GM18502 (cell line): ENCODE measurements at regions not wholly inside any gene's neighbourhood (a gene's known extent, or its start where the extent isn't known, plus 50 kb on each side); places are given as distances from the start of the nearest gene placed in this dataset.
"Not testable (repeated sequence)": the region's sequence is repeated elsewhere in the genome, so short reads cannot be mapped to it uniquely, and the experiment has no call there.

Experiments used
- ATAC-seq: cut with Tn5 transposase; IDR thresholded peaks from one replicate; pipeline ENCODE4 v1.9.1; 2021; ENCODE audit warnings: mild to moderate bottlenecking; ENCODE audit not compliant: unreplicated experiment, poor library complexity

GRCh38 chr3:17820275-17820674, 77.8 kb upstream of the TBC1D5 start:
- no peak for ATAC-seq

GRCh38 chr3:17817973-17818372, 75.5 kb upstream of the TBC1D5 start:
- ATAC-seq = not testable (repeated sequence)

- no peak for ATAC-seq
Observed at GRCh38 chr3:17817545-17817944, 75.1 kb upstream of the TBC1D5 start.

GRCh38 chr3:17816839-17817238, 74.4 kb upstream of the TBC1D5 start:
- not testable (repeated sequence) for ATAC-seq

GRCh38 chr3:17812328-17812727, 69.9 kb upstream of the TBC1D5 start:
- not testable (repeated sequence) for ATAC-seq

- no peak for ATAC-seq
Observed at GRCh38 chr3:17811646-17812045, 69.2 kb upstream of the TBC1D5 start.

GRCh38 chr3:17810759-17811158, 68.3 kb upstream of the TBC1D5 start:
- ATAC-seq = no peak

GRCh38 chr3:17808994-17809393, 66.6 kb upstream of the TBC1D5 start:
- ATAC-seq = no peak

- ATAC-seq = no peak
Observed at GRCh38 chr3:17806876-17807275, 64.4 kb upstream of the TBC1D5 start.

- no peak for ATAC-seq
Observed at GRCh38 chr3:17806201-17806600, 63.8 kb upstream of the TBC1D5 start.

GRCh38 chr3:17805461-17805940, 63.1 kb upstream of the TBC1D5 start:
- no peak for ATAC-seq

- ATAC-seq = peak; percentile 77
Observed at GRCh38 chr3:17802950-17803349, 60.5 kb upstream of the TBC1D5 start.

GRCh38 chr3:17801131-17801530, 58.7 kb upstream of the TBC1D5 start:
- ATAC-seq = no peak

GRCh38 chr3:17800232-17800631, 57.8 kb upstream of the TBC1D5 start:
- no peak for ATAC-seq

- ATAC-seq = no peak
Observed at GRCh38 chr3:17799312-17799711, 56.9 kb upstream of the TBC1D5 start.

- no peak for ATAC-seq
Observed at GRCh38 chr3:17798000-17798399, 55.6 kb upstream of the TBC1D5 start.

GRCh38 chr3:17795711-17796110, 53.3 kb upstream of the TBC1D5 start:
- ATAC-seq = no peak

GRCh38 chr3:17795280-17795679, 52.8 kb upstream of the TBC1D5 start:
- no peak for ATAC-seq

- ATAC-seq = no peak
Observed at GRCh38 chr3:17793542-17794195, 51.2 kb upstream of the TBC1D5 start.
